ENCODE measurements at regions not wholly inside any gene's neighbourhood (a gene's known extent, or its start where the extent isn't known, plus 50 kb on each side); places are given as distances from the start of the nearest gene placed in this dataset.

DNA sequence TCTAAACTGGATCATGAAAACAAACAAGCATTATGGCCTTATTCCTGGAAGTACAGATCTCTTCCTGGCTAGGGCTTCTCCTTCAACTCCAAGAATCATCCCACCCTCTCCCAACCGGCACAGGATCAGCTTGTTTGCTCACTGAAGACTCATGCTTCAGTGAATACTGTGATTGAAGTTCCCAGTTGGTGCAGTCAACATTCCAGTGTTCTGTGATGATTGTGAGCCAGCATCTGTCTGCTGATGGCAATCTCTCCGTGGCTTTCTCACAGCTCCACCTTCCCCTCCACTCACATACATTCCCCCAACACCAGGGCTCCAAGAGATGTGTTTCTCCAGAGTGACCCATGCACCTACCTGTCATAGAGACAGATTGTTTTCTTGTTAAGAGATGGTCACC lies 421.3 kb upstream of the BTBD3 start (continued):
- TF ChIP-seq CHD1 (IDR thresholded peaks at IDR 0.05; ENCODE audit: low read depth, low read length), result no peak
- TF ChIP-seq CTBP2 (IDR thresholded peaks at IDR 0.05; ENCODE audit: borderline replicate concordance, insufficient read depth, insufficient read length, low read length), result no peak
- no peak for TF ChIP-seq SP4 (IDR thresholded peaks at IDR 0.05; ENCODE audit: low read length)
- TF ChIP-seq HDAC2 (IDR thresholded peaks at IDR 0.05; ENCODE audit: borderline replicate concordance in 1 of 2, low read depth in 2 of 2, low read length in 2 of 2), result no peak
- no peak for TF ChIP-seq HDAC6 (IDR thresholded peaks at IDR 0.05; ENCODE audit: low read depth, low read length)

Data from H1 (cell line).